ENCODE measurements at regions not wholly inside any gene's neighbourhood (a gene's known extent, or its start where the extent isn't known, plus 50 kb on each side); places are given as distances from the start of the nearest gene placed in this dataset.

GRCh38 chr4:62670514-62670913 is 1470.4 kb downstream of the ADGRL3 start:
- no peaks in the 10 kb centered on the region for H3F3A ChIP-seq (ENCODE audit: insufficient read depth, low read length)
- H4K20me1 ChIP-seq (ENCODE audit: insufficient read depth, low read length), result no peaks in the 10 kb centered on the region
- H3K9me3 ChIP-seq (replicated peaks; ENCODE audit: insufficient read depth, low read length), result no peaks in the 10 kb centered on the region
- H3K4me3 ChIP-seq (ENCODE audit: low read length), result no peak overlapping the region
- no peak overlapping the region for H2AFZ ChIP-seq (ENCODE audit: low read length)
- no peaks in the 10 kb centered on the region for H3K4me1 ChIP-seq (ENCODE audit: low read length)
- H3K36me3 ChIP-seq (replicated peaks; ENCODE audit: insufficient read depth, low read length), result no peaks in the 10 kb centered on the region
- no peaks in the 10 kb centered on the region for H3K79me2 ChIP-seq (ENCODE audit: low read length)
- no peaks in the 10 kb centered on the region for H3K9me2 ChIP-seq (replicated peaks; ENCODE audit: insufficient read depth, low read length)
- no peak overlapping the region for H3K27ac ChIP-seq (ENCODE audit: low read length)
- no peak overlapping the region for H3K9ac ChIP-seq (ENCODE audit: low read length)
- peak; percentile 14 for DNase-seq
- TF ChIP-seq EZH2 (optimal IDR thresholded peaks at IDR 0.05; ENCODE audit: low read depth, low read length), result no peak
- TF ChIP-seq EZH2phosphoT487 (IDR thresholded peaks at IDR 0.05; ENCODE audit: low read length), result no peak
- TF ChIP-seq CTCF (IDR thresholded peaks at IDR 0.05; ENCODE audit: low read length), result no peak
- H3K4me2 ChIP-seq (ENCODE audit: low read depth, low read length), result no peak overlapping the region
- no peaks in the 10 kb centered on the region for H3K27me3 ChIP-seq (replicated peaks; ENCODE audit: insufficient read depth, low read length)

DNA sequence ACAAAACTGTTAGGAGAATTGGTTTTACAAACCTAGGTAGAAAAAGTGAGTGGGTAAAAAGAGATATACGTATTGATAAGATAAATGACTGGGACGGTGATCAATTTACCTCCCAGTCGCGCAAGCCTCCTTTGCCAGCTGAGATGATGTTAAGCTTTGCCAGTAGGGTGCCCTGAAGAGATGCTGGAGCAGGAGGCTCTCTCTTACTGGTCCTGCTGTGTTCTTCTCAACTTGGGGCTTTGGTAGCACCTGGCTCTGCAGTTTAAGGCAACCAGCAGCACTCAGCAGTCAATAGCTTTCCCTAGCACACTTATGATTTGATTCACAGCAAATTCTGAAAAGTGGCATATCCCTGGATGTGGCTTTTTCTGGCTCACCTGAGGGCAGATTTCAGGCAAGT is 1461.7 kb downstream of the ADGRL3 start:
- H2AFZ ChIP-seq (ENCODE audit: low read length), result no peak overlapping the region
- DNase-seq, result no peak
- no peaks in the 10 kb centered on the region for H3K4me1 ChIP-seq (ENCODE audit: low read length)
- no peaks in the 10 kb centered on the region for H3K27me3 ChIP-seq (replicated peaks; ENCODE audit: insufficient read depth, low read length)
- TF ChIP-seq EZH2 (optimal IDR thresholded peaks at IDR 0.05; ENCODE audit: low read depth, low read length) (no peak), CTCF (IDR thresholded peaks at IDR 0.05; ENCODE audit: low read length) (no peak), EZH2phosphoT487 (IDR thresholded peaks at IDR 0.05; ENCODE audit: low read length) (no peak)
- no peak overlapping the region for H3K9ac ChIP-seq (ENCODE audit: low read length)
- no peaks in the 10 kb centered on the region for H3K9me2 ChIP-seq (replicated peaks; ENCODE audit: insufficient read depth, low read length)
- H3K4me3 ChIP-seq (ENCODE audit: low read length), result no peak overlapping the region
- H3K27ac ChIP-seq (ENCODE audit: low read length), result no peak overlapping the region
- no peaks in the 10 kb centered on the region for H4K20me1 ChIP-seq (ENCODE audit: insufficient read depth, low read length)
- H3K36me3 ChIP-seq (replicated peaks; ENCODE audit: insufficient read depth, low read length), result no peaks in the 10 kb centered on the region
- no peaks in the 10 kb centered on the region for H3F3A ChIP-seq (ENCODE audit: insufficient read depth, low read length)
- H3K9me3 ChIP-seq (replicated peaks; ENCODE audit: insufficient read depth, low read length), result no peaks in the 10 kb centered on the region
- no peaks in the 10 kb centered on the region for H3K79me2 ChIP-seq (ENCODE audit: low read length)
- H3K4me2 ChIP-seq (ENCODE audit: low read depth, low read length), result no peak overlapping the region

DNA sequence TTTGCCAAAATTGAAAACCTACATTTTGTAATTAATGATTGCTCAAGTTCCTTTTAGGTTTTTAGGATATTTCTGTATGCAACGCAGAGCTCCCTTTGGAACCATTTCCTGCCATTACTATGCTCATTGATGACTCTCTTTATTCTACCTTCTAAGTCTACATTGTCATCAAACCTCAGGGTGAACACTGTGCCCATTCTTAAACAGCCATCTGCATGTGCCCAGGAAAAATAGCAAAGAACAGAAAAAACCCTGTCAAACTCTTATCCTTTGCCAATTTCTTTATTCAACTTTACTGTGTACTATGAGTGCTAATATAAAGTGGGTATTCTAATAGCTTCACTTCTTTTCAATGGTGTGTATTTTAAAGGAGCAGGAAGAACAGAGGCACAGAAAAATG is 1455.9 kb downstream of the ADGRL3 start:
- Histone ChIP-seq H3K36me3 (replicated peaks; ENCODE audit: insufficient read depth, low read length) (no peaks in the 10 kb centered on the region), H3K4me3 (ENCODE audit: low read length) (no peak overlapping the region), H3K9me2 (replicated peaks; ENCODE audit: insufficient read depth, low read length) (no peaks in the 10 kb centered on the region), H3K9me3 (replicated peaks; ENCODE audit: insufficient read depth, low read length) (no peaks in the 10 kb centered on the region), H3F3A (ENCODE audit: insufficient read depth, low read length) (no peaks in the 10 kb centered on the region), H3K79me2 (ENCODE audit: low read length) (no peaks in the 10 kb centered on the region), H3K4me1 (ENCODE audit: low read length) (no peaks in the 10 kb centered on the region), H3K4me2 (ENCODE audit: low read depth, low read length) (no peak overlapping the region), H4K20me1 (ENCODE audit: insufficient read depth, low read length) (no peaks in the 10 kb centered on the region), H3K27ac (ENCODE audit: low read length) (no peak overlapping the region), H3K9ac (ENCODE audit: low read length) (no peak overlapping the region), H3K27me3 (replicated peaks; ENCODE audit: insufficient read depth, low read length) (no peaks in the 10 kb centered on the region), H2AFZ (ENCODE audit: low read length) (no peak overlapping the region)
- TF ChIP-seq CTCF (IDR thresholded peaks at IDR 0.05; ENCODE audit: low read length) (no peak), EZH2phosphoT487 (IDR thresholded peaks at IDR 0.05; ENCODE audit: low read length) (no peak), EZH2 (optimal IDR thresholded peaks at IDR 0.05; ENCODE audit: low read depth, low read length) (no peak)
- no peak for DNase-seq
